Fibroblast of skin of left biceps (primary cell): ENCODE measurements at regions not wholly inside any gene's neighbourhood (a gene's known extent, or its start where the extent isn't known, plus 50 kb on each side); places are given as distances from the start of the nearest gene placed in this dataset.

Source experiments
- DNase-seq, 2 experiments: peaks; one replicate each; pipeline ENCODE4 v3.0.0-alpha.2; 2013; ENCODE audit warnings: low read depth in 2 of 2

- no peak for DNase-seq
These were observed 161.0 kb downstream of the TRMT11 start for GRCh38 chr6:126147291-126147815.

DNA sequence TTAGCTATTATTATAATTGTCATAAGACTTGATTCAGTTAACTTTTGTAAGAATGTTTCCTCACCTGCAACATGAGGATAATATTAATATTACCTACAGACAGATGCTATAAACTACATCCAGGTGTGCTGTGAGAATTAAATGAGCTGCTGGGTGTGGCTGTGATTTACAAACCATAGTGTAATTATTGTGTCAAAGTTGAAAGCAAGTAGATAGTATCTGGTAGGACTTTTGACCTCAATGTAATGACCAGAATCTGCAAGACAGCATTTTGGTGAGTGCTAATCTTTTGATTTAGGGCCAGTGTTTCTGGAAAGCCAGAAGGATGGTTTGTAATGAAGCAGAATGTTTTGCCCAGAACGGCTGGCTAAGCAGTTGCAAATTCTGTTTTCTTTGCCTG, 162.5 kb downstream of the TRMT11 start:
- no peak for DNase-seq

DNA sequence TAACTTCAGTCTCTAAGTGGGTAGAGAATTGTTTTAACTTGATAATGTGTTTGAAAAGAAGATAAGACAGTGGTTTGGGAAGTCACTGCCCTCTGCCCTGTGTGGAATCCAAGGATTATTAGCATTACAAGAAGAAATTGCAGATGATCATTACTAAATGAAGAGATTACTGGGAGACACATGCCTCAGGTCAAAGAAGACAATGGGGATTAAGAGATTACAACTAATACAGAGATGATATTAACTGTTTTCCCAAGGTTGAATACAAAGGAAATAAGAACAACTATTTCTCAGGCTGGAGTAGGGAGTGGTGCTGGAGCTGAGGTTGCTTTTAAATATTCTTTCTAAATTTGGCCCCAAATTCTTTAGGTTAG, 166.0 kb downstream of the TRMT11 start:
- DNase-seq, result no peak

DNA sequence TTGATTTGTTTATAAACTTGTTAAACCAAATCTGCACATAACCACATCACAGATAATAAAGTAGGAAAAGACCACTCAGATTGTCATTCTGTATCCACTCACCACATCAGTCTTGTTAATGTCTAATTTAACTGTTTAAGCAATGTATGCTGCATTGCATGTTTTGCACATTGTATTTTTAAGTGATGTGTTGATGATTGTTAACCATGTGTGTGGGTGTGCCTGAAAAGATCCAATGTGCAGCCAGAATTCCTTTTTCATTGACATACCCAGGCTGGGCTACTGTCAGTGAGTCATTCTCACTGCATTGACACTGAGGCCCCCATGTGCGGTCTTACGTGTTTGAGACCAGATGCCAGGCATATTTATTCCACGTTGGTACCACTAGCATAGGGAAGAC, 167.3 kb downstream of the TRMT11 start:
- peak; percentile 7 to 26 for DNase-seq

DNA sequence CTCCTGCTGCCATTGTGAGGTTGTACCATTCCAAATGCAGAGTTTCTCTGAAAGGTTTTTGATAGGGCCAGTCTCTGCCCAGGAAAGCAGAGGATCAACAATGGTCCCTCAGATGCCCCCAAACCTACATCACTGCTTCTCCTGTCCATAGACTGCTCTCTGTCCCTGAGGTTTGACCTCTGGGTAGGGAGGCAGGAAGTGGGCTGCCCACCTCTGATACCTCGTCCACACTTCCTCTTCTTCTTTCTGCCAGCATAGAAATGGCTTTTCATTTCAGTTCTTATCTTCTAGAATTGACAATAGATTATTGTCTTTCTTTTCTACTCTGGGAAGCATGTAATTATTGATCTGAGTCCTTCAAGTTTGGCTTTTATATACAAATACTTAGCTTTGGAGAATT, 170.6 kb downstream of the TRMT11 start:
- DNase-seq, result no peak

DNA sequence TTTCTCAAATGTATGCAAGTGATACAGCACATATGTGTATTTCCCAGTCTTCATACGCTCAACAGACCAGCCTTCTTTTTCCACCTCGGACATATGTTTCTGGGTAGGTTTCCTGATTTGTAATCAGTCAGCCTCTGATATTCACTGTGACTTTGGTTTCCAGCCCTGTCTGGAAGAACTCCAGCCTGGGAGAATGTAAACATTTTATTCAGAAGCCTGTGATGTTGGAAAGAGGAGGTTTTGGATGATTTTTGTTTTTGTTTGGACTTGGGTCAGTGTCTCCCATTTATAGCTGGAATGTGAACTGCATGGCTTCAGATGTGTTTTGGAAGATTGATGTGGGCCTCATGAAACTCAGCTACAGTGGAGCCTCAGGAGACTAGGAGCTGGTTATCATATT, 172.2 kb upstream of the CENPW start:
- no peak for DNase-seq

- no peak for DNase-seq
These were observed 169.5 kb upstream of the CENPW start for GRCh38 chr6:126170433-126170832.

DNA sequence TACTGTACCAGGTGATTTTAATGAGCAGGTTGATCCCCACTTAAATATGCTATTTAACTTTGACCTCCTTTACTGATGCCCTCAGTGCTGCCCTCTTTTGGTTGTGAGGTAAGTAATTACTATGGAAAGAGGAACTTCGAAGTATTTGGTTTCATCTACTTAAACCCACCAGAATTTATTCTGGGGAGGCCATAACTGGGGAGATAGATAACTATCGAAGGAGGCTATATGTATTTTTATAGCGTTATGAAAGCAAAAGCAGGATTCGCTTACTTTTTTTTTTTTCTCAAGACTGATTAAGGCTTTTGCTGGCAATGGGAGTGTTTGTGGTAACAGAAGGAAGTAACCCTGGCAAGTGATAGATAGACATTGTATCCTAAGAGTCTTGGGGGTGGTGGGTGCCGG, 168.9 kb upstream of the CENPW start:
- DNase-seq, result no peak

DNA sequence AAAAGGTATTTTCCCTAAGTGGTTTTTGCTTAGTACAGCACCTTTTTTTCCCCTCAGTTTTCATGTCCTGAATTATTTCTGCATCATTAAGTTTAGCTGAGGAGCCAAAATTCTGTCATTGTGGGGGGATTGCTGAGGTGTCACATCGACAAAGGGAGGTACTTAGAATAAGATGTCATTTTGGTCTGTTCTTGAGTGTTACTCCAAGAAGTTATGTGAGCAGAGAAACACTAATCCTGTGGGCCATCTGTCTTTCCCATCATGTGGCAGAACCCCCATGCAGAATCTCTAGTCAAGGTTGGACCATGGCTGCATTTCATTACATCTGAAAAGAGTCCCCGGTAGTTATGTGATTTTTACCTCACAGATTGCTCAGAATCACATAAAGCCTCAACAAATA, 167.8 kb upstream of the CENPW start:
- no peak for DNase-seq

DNA sequence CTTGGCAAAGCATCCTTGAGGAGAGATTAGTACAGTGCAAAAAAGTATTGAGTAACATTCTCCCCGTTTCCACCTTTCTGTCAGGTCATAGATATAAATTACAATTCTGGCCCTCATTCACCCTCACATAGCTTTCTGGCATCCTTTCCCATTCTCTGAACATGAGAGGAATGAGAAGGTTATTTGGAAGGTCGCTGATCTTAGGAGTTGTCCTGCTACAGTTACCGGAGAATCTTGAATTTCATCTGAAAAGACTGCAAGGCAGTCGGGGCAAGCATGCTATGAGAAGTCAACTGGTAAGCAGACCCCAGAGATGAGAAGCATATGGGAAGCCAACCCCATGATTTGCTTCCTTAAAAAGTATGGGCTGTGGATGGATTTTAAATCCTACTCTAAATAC, 166.7 kb upstream of the CENPW start:
- no peak for DNase-seq

DNA sequence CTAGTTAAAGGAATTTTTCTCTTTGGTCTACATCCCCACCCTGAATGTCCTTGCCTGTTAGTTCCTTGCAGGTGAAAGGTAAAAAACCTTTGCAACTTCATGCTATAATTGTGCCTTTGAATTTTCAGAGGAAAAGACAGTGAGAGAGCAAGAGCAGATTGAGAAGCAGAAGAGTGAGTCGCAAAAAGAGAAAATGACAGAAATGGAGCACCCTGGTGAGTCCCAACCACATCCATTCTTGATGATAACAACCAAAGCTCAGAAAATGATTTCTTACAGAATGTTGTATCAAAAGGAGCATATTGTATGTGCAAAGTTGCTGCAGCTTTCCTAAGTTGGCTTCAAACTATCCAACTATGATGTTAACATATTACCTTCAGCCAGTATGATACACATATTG, 165.2 kb upstream of the CENPW start:
- DNase-seq, result no peak

- DNase-seq, result no peak
These were observed 164.7 kb upstream of the CENPW start for GRCh38 chr6:126175251-126175650.

GRCh38 chr6:126176282-126176681, 163.6 kb upstream of the CENPW start:
- DNase-seq, result no peak

- peak; percentile 44 to 46 for DNase-seq
These were observed 159.3 kb upstream of the CENPW start for GRCh38 chr6:126180585-126180984.

GRCh38 chr6:126181173-126181741, 158.7 kb upstream of the CENPW start:
- DNase-seq, result no peak

DNA sequence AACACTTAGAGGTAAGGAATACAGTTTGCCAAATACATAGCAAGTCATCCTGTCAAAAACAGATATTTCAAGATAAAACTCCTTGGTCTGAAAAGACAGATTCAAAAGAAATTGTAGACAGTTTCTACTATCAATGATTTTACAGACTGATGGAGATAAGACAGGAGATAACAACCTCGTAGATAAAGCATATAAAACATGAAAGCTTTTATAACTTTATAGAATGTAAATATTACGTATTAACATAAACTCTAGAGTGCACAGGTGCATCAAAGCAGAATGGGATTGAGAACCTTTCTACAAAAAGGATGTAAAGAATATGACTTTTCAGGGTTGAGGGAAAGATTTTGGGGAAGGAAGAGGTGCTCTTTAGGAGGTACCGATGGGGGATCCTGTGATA, 158.0 kb upstream of the CENPW start:
- no peak for DNase-seq

GRCh38 chr6:126182650-126183311, 157.1 kb upstream of the CENPW start:
- no peak for DNase-seq

- no peak for DNase-seq
These were observed 154.1 kb upstream of the CENPW start for GRCh38 chr6:126185774-126186173.

- DNase-seq, result peak in 1 of 2 experiments; percentile 25
These were observed 151.5 kb upstream of the CENPW start for GRCh38 chr6:126188279-126188909.

- DNase-seq, result no peak
These were observed 144.2 kb upstream of the CENPW start for GRCh38 chr6:126195625-126196236.

GRCh38 chr6:126198631-126199030, 141.3 kb upstream of the CENPW start:
- no peak for DNase-seq

DNA sequence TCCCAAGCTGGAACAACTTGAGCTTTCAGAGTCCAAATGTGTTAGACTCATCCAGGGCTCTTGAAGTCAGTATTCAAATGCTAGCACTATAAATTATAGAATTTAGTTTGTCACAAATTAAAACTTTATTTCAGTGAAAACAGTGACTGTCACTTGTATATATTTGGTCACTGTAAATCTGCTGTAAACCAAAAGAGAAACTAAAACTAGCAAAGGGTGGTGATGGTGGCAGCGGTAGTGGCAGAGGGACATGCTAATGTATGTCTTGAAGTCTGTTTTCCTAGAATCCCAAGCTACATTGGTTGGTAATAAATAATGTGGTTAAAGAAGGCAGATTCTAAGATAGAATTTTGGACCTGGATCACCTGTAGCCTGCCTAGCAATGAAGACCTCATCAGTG, 140.4 kb upstream of the CENPW start:
- DNase-seq, result no peak

GRCh38 chr6:126202707-126203106, 137.2 kb upstream of the CENPW start:
- no peak for DNase-seq
